Natural killer cell treated with Interleukin-12 subunit alpha and Interleukin-12 subunit beta and Interleukin-15 and Interleukin-18, amount 100 ng/mL, for 72 hours (primary cell): ENCODE measurements at regions not wholly inside any gene's neighbourhood (a gene's known extent, or its start where the extent isn't known, plus 50 kb on each side); places are given as distances from the start of the nearest gene placed in this dataset.

Experiments used
- ATAC-seq, 2 donors: fragments of 150-1000 bp; cut with Tn5 transposase in 1 of 2; sonication (Bioruptor Pico), chemical (Tn5 transposase) in 1 of 2; 2 replicates each; pipeline ENCODE4 v1.10.0; 2021
- DNase-seq: peaks from one replicate; pipeline ENCODE4 v3.0.0; 2022; ENCODE audit warnings: low spot score
- H3K27ac Mint-ChIP-seq, 2 donors: 1 replicate in 1 of 2; 2 replicates in 1 of 2; pipeline ENCODE4 v1.8.0; 2022; ENCODE audit warnings: mixed read lengths in 2 of 2, mild to moderate bottlenecking in 1 of 2, moderate library complexity in 1 of 2
- H3K27me3 Mint-ChIP-seq, 2 donors: 1 replicate in 1 of 2; 2 replicates in 1 of 2; pipeline ENCODE4 v1.8.0; 2022; ENCODE audit warnings: mixed read lengths in 2 of 2
- H3K36me3 Mint-ChIP-seq: one replicate; pipeline ENCODE4 v1.8.0; 2022; ENCODE audit warnings: mixed read lengths
- H3K4me1 Mint-ChIP-seq, 2 donors: 1 replicate in 1 of 2; 2 replicates in 1 of 2; pipeline ENCODE4 v1.8.0; 2022; ENCODE audit warnings: low read depth in 2 of 2, mixed read lengths in 2 of 2, mild to moderate bottlenecking in 1 of 2
- H3K4me3 Mint-ChIP-seq: one replicate; pipeline ENCODE4 v1.8.0; 2022; ENCODE audit warnings: mixed read lengths
- H3K9me3 Mint-ChIP-seq: 2 replicates; pipeline ENCODE4 v1.8.0; 2022; ENCODE audit warnings: mixed read lengths

GRCh38 chr15:39207532-39208115 lies 373.3 kb upstream of the THBS1 start:
- Mint-ChIP-seq H3K4me1 (no peaks in the 10 kb centered on the region), H3K27me3 (peaks cover 15 to 33% of the 10 kb centered on the region in 2 donors), H3K36me3 (no peaks in the 10 kb centered on the region), H3K27ac (no peak overlapping the region), H3K4me3 (no peak overlapping the region), H3K9me3 (no peaks in the 10 kb centered on the region)
- no peak for DNase-seq
- no peak for ATAC-seq

DNA sequence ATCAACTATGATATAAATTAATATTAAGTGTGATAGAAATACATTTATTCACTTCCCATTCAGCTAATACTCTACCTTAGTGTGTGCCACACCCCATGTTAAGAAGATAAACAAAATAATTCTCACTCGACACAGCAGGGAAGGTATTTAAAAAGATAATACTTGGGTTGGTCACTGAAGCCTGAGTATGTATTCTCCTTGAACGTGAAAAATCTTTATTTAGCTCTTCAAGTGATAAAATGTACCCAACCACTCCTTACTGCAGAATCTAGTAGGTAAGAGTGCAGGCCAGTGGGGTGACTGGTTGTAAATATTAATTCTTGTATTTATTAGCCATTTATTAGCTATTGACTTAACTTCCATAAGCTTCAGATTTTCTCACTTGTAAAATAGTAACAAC lies 372.7 kb upstream of the THBS1 start:
- H3K27me3 Mint-ChIP-seq: peaks cover 11 to 33% of the 10 kb centered on the region in 2 donors
- no peak for DNase-seq
- no peak for ATAC-seq
- H3K9me3 Mint-ChIP-seq: no peaks in the 10 kb centered on the region
- no peaks in the 10 kb centered on the region for H3K4me1 Mint-ChIP-seq
- no peaks in the 10 kb centered on the region for H3K36me3 Mint-ChIP-seq
- H3K27ac Mint-ChIP-seq: no peak overlapping the region
- no peak overlapping the region for H3K4me3 Mint-ChIP-seq

DNA sequence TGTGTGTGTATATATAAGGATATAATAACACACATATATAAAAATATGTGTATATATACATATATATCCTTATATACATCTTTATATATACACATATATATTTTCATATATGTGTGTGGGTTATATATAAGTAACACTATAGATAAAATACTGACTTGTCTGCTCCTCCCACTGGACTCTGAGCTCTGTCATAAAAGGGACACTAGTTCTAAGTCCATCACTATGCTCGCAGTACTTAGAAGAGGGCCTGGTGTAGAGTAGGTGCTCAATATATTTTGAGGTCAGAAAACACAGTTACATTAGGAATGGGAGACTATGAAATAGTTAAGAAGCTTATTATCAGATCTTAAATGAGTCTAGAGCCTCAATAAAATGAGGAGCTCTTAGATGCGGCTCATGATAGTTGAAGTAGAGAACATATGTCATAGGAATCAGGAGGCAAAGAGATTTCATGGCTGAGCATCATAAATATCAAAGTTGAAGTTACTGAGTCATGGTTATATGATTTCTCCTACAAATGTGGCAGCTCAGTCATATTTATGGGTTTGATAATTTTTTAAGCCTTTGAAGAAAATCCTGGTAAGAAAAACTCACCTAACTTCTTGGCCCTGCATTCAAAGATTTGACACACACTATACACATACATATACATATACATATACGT lies 371.2 kb upstream of the THBS1 start:
- no peaks in the 10 kb centered on the region for H3K36me3 Mint-ChIP-seq
- peaks cover 10 to 31% of the 10 kb centered on the region in 2 donors for H3K27me3 Mint-ChIP-seq
- no peak for ATAC-seq
- no peak overlapping the region for H3K4me3 Mint-ChIP-seq
- no peak overlapping the region for H3K27ac Mint-ChIP-seq
- DNase-seq: no peak
- no peaks in the 10 kb centered on the region for H3K9me3 Mint-ChIP-seq
- no peaks in the 10 kb centered on the region for H3K4me1 Mint-ChIP-seq

DNA sequence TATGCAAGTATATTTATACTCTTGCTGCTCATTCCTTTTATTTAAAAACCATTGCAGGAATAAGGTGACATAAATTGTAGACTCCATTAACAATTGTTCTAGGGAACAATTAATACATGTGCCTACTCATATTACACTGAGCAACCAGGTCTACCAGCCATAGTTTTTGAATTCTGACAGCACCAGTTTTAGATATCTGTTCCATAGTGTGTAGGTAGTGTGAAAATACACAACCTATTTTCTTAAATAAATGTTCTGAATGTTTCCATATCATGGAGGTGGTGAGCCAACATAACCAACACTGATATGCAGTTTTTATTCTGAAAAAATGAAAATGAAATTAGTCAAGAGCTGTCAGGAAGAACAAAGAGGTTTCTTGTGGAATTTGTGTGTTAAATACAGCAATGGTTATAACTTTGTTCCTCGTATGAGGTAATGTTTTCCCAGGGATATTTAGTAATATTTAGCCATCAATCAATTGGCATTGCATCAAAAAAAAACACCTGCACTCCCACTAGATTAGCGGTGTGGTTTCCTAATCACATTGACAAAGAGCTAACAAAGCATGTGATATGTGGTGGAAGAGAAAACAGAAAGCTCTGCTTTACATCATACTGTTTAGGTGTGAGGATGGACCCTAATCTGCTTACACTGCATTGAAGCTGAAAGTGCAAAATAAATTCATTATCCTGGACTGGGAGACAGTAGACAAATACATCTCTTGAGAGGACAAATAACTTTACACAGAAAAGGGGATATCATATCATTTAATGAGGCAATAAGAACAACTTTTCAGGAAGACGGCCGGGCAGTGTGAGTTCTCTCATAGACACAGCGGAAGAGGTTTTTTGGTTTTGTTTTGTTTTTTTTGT lies 369.5 kb upstream of the THBS1 start:
- no peak for ATAC-seq
- no peak for DNase-seq
- Mint-ChIP-seq H3K9me3 (no peaks in the 10 kb centered on the region), H3K4me3 (no peak overlapping the region), H3K36me3 (no peaks in the 10 kb centered on the region), H3K27me3 (peaks cover 11 to 21% of the 10 kb centered on the region in 2 donors), H3K27ac (no peak overlapping the region), H3K4me1 (no peaks in the 10 kb centered on the region)

DNA sequence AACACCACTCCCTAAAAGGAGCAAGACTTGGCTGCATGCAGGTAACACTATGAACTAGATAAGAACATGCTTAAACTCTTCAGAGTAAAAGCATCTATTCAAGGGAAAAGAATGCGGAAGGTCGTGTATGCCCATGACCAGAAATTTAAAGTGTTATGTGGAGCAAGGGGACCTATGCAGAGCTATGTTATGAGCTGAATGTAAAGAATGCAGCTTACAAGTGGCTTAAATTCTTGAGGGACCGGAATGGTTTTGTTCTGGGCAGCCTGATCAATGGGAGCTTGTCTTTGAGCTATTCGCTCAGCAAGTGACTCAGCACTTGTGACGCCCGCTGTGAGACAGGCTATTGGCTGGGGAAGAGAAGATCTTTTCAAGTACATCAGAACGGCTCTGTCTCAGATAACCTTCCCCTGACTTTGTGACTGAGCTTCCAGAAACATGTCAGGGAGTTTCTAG lies 367.5 kb upstream of the THBS1 start:
- no peak overlapping the region for H3K27ac Mint-ChIP-seq
- DNase-seq: no peak
- peaks cover 26 to 40% of the 10 kb centered on the region in 2 donors for H3K27me3 Mint-ChIP-seq
- no peaks in the 10 kb centered on the region for H3K4me1 Mint-ChIP-seq
- no peak for ATAC-seq
- H3K36me3 Mint-ChIP-seq: no peaks in the 10 kb centered on the region
- no peak overlapping the region for H3K4me3 Mint-ChIP-seq
- no peaks in the 10 kb centered on the region for H3K9me3 Mint-ChIP-seq

GRCh38 chr15:39215015-39215414 lies 365.9 kb upstream of the THBS1 start:
- no peak overlapping the region for H3K27ac Mint-ChIP-seq
- no peaks in the 10 kb centered on the region for H3K4me1 Mint-ChIP-seq
- H3K9me3 Mint-ChIP-seq: no peaks in the 10 kb centered on the region
- no peak overlapping the region for H3K4me3 Mint-ChIP-seq
- DNase-seq (no peak), ATAC-seq (no peak)
- no peaks in the 10 kb centered on the region for H3K36me3 Mint-ChIP-seq
- H3K27me3 Mint-ChIP-seq: peaks cover 35 to 53% of the 10 kb centered on the region in 2 donors

DNA sequence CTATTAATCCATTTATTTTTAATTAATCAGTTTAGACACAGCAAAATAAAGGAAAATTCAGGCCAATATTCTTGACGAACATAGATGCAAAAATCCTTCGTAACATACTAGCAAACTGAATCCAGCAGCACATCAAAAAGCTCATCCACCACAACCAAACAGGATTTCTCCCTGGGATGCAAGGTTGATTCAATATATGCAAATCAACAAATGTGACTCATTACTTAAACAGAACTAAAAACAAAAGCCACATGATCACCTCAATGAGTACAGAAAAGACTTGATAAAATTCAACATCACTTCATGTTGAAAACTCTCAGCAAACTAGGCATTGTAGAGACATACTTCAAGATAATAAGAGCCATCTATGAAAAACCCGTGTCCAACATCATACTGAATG lies 364.1 kb upstream of the THBS1 start:
- H3K27me3 Mint-ChIP-seq: peaks cover 32 to 56% of the 10 kb centered on the region in 2 donors
- H3K4me3 Mint-ChIP-seq: no peak overlapping the region

DNA sequence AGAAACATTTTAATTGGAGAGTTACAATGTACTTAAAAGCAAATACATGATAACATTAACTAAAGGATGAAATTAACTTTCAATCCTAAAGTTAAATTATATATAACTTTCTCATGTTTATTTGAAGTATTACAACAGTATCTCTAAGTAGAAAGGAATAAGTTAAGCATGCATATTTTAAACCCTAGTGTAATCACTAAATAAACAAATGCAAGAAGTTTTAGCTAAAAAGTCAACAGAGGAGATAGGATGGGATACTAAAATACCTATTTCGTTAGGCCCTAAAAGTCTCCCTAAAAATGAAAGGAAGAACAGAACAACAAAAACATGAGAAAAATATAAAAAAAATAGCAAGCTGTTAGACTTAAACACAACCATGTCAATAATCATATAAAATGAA lies 361.3 kb upstream of the THBS1 start:
- Mint-ChIP-seq H3K36me3 (no peaks in the 10 kb centered on the region), H3K4me3 (no peak overlapping the region), H3K27me3 (peaks cover 28 to 43% of the 10 kb centered on the region in 2 donors), H3K27ac (no peak overlapping the region), H3K4me1 (no peaks in the 10 kb centered on the region), H3K9me3 (no peaks in the 10 kb centered on the region)
- no peak for DNase-seq
- no peak for ATAC-seq

More for the DNA sequence above, 364.1 kb upstream of the THBS1 start:
- H3K36me3 Mint-ChIP-seq: no peaks in the 10 kb centered on the region
- DNase-seq: no peak
- no peaks in the 10 kb centered on the region for H3K9me3 Mint-ChIP-seq
- no peak overlapping the region for H3K27ac Mint-ChIP-seq
- H3K4me1 Mint-ChIP-seq: no peaks in the 10 kb centered on the region
- no peak for ATAC-seq

DNA sequence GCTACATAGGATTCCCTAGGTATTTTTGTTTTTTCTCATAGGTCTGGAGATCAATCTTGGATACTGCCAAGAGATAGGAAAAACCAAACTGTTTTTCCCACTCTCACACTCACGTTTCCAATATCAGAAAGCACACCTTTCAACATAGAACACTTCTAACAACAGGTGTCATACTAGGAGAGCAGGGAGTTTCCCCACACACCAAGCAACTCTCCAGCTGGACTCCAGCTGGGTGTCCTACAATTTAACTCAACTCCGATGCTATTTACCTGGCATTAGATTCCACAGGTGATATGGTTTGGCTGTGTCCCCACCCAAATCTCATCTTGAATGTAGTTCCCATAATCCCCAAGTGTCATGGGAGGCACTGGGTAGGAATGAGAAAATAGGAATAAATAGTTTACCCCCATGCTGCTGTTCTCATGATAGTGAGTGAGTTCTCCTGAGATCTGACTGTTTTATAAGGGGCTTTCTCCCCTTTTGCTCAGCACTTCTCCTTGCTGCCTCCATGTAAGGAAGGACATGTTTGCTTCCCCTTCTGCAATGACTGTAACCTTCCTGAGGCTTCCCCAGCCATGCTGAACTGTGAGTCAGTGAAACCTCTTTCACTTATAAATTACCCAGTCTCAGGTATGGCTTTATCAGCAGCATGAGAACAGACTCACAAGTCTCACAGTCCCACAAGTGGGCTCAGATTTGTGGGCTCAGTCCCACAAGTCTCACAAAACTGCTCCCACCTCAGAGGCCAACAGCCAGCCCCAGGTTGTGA lies 354.5 kb upstream of the THBS1 start:
- ATAC-seq: no peak
- Mint-ChIP-seq H3K9me3 (no peaks in the 10 kb centered on the region), H3K36me3 (no peaks in the 10 kb centered on the region), H3K27me3 (peaks cover 12 to 15% of the 10 kb centered on the region in 2 donors), H3K4me3 (no peak overlapping the region), H3K4me1 (no peaks in the 10 kb centered on the region), H3K27ac (no peak overlapping the region)
- DNase-seq: no peak

- ATAC-seq (no peak), DNase-seq (no peak)
- Mint-ChIP-seq H3K4me1 (no peaks in the 10 kb centered on the region), H3K27ac (no peak overlapping the region), H3K9me3 (no peaks in the 10 kb centered on the region), H3K27me3 (peaks cover 12 to 15% of the 10 kb centered on the region in 2 donors), H3K36me3 (no peaks in the 10 kb centered on the region), H3K4me3 (no peak overlapping the region)
Measured at GRCh38 chr15:39227001-39227400, 353.9 kb upstream of the THBS1 start.

- Mint-ChIP-seq H3K9me3 (no peaks in the 10 kb centered on the region), H3K36me3 (no peaks in the 10 kb centered on the region), H3K27me3 (peaks cover 15 to 17% of the 10 kb centered on the region in 2 donors), H3K4me1 (no peaks in the 10 kb centered on the region), H3K4me3 (no peak overlapping the region), H3K27ac (no peak overlapping the region)
- ATAC-seq (no peak), DNase-seq (no peak)
Measured at GRCh38 chr15:39228889-39229288, 352.0 kb upstream of the THBS1 start.

DNA sequence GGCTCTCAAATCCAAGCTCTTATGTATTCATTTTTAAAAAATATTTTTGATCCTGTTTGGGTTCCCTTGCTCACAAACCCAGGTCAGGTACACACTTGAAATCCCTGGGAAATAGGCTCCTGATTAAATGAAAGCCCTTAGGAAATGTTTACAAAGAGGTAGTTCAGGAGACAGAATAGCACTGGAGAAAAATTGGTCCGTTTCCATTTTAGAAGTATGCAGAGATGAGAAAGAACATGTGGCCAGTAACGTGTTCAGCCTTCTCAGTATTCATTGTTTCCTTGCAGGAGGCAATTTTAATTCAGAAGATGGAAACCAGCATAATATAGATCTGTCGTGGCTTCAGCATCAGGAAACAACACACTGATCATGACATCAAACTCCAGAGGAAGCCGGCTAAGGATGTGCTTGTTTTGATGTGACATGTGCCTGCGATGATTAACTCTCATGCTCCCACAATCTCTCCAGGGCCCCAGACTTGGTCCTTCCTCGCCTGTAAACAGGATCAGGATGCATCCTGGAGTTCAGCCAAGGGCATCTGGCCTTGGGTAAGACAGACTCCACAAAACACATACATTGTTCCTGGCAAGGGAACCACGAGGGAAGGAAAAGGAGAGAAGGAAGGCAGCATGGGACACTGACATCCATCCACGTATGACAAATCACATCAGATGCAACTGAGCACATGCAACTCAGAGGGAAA lies 350.5 kb upstream of the THBS1 start:
- no peak overlapping the region for H3K27ac Mint-ChIP-seq
- H3K9me3 Mint-ChIP-seq: no peaks in the 10 kb centered on the region
- H3K4me3 Mint-ChIP-seq: no peak overlapping the region
- H3K4me1 Mint-ChIP-seq: no peaks in the 10 kb centered on the region
- ATAC-seq (no peak), DNase-seq (no peak)
- H3K36me3 Mint-ChIP-seq: no peaks in the 10 kb centered on the region
- peaks cover 15 to 17% of the 10 kb centered on the region in 2 donors for H3K27me3 Mint-ChIP-seq

- H3K27ac Mint-ChIP-seq: no peak overlapping the region
- no peak overlapping the region for H3K4me3 Mint-ChIP-seq
- no peaks in the 10 kb centered on the region for H3K9me3 Mint-ChIP-seq
- peaks cover 16 to 17% of the 10 kb centered on the region in 2 donors for H3K27me3 Mint-ChIP-seq
- no peak for DNase-seq
- no peak for ATAC-seq
- no peaks in the 10 kb centered on the region for H3K36me3 Mint-ChIP-seq
- no peaks in the 10 kb centered on the region for H3K4me1 Mint-ChIP-seq
Measured at GRCh38 chr15:39230908-39231285, 350.0 kb upstream of the THBS1 start.
